Neuron (in vitro differentiated cells): ENCODE measurements at regions not wholly inside any gene's neighbourhood (a gene's known extent, or its start where the extent isn't known, plus 50 kb on each side); places are given as distances from the start of the nearest gene placed in this dataset.

Source experiments
- H2AFZ ChIP-seq: one replicate; pipeline ENCODE4 v1.6.1; 2013; ENCODE audit warnings: low read depth, mild to moderate bottlenecking, inconsistent platforms, low read length, moderate library complexity
- H3K27me3 ChIP-seq: one replicate; pipeline ENCODE4 v1.6.1; 2013; ENCODE audit warnings: low read length; ENCODE audit not compliant: insufficient read depth
- H3K36me3 ChIP-seq: one replicate; pipeline ENCODE4 v1.6.1; 2013; ENCODE audit warnings: low read length; ENCODE audit not compliant: insufficient read depth
- H3K4me1 ChIP-seq: one replicate; pipeline ENCODE4 v1.6.1; 2013; ENCODE audit warnings: low read length; ENCODE audit not compliant: insufficient read depth
- H3K4me3 ChIP-seq: 2 replicates; pipeline ENCODE4 v1.5.1; 2013; ENCODE audit warnings: mild to moderate bottlenecking, low read length, moderate library complexity
- H3K9me3 ChIP-seq: one replicate; pipeline ENCODE4 v1.6.1; 2013; ENCODE audit warnings: low read length

- Histone ChIP-seq H3K4me3 (no peak overlapping the region), H3K27me3 (no peaks in the 10 kb centered on the region), H3K9me3 (no peaks in the 10 kb centered on the region), H3K36me3 (no peaks in the 10 kb centered on the region), H3K4me1 (no peaks in the 10 kb centered on the region), H2AFZ (no peak overlapping the region)
Measured at GRCh38 chr5:8413975-8414374, 545.0 kb downstream of the MTRR start.

- Histone ChIP-seq H3K36me3 (no peaks in the 10 kb centered on the region), H3K27me3 (no peaks in the 10 kb centered on the region), H3K9me3 (no peaks in the 10 kb centered on the region), H2AFZ (no peak overlapping the region), H3K4me3 (no peak overlapping the region), H3K4me1 (no peaks in the 10 kb centered on the region)
Measured at GRCh38 chr5:8417316-8418048, 548.5 kb downstream of the MTRR start.

- Histone ChIP-seq H3K4me3 (no peak overlapping the region), H3K4me1 (no peaks in the 10 kb centered on the region), H2AFZ (no peak overlapping the region), H3K36me3 (no peaks in the 10 kb centered on the region), H3K9me3 (no peaks in the 10 kb centered on the region), H3K27me3 (no peaks in the 10 kb centered on the region)
Measured at GRCh38 chr5:8418049-8418426, 549.1 kb downstream of the MTRR start.

DNA sequence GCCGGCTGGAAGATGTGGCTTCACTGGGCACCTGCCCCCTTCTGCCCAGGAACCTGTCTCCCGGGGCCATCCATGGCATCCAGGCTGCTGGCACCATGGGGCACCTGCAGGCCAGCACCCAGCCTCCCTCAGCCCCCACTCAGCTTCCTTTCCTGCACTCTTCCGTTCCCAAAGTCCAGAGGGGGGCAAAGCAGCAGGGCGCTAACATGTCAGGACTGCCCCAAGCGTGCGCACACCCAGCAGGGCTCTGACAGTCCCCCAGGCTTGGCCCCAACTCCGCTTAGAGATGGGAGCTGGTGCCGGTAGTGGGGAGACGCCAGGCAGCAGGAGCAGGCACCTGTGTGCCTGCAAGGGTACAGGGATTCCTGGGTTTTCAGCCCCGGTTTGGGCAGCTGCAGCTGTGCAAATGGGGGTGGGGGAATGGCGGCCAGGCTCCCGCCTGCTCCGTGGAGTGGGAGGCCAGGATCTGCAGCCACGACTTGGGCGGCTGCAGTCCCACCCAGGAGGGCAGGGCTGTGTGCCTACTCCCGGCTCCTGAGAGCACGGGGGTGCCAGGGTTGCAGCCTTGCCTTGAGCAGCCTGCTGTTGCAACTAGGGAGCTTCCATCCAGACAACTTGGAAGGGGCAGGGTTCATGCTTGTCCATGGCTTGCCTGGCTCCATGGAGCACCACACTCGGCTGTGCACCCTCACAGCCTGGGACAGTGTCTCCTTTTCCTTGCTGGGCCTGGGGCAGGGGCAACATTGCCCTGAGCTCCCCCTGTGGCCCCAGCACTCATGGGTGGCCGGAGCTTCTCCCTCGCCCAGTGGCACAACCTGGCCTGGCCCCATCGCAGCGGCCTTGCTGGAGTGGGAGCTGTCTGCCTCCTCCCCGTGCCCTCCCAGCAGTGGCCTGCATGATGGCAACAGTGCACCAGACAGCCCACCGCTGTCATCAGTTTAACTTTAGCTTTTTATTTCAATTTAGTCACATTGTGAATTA, 561.1 kb downstream of the MTRR start:
- Histone ChIP-seq H3K27me3 (no peaks in the 10 kb centered on the region), H2AFZ (no peak overlapping the region), H3K4me1 (no peaks in the 10 kb centered on the region), H3K4me3 (no peak overlapping the region), H3K9me3 (no peaks in the 10 kb centered on the region), H3K36me3 (no peaks in the 10 kb centered on the region)

GRCh38 chr5:8434501-8434900, 565.6 kb downstream of the MTRR start:
- Histone ChIP-seq H3K4me3 (no peak overlapping the region), H3K4me1 (no peaks in the 10 kb centered on the region), H3K9me3 (no peaks in the 10 kb centered on the region), H2AFZ (no peak overlapping the region), H3K27me3 (no peaks in the 10 kb centered on the region), H3K36me3 (no peaks in the 10 kb centered on the region)

- H3K4me3 ChIP-seq: no peak overlapping the region
- no peak overlapping the region for H2AFZ ChIP-seq
- no peaks in the 10 kb centered on the region for H3K4me1 ChIP-seq
- H3K27me3 ChIP-seq: no peaks in the 10 kb centered on the region
- no peaks in the 10 kb centered on the region for H3K36me3 ChIP-seq
- no peaks in the 10 kb centered on the region for H3K9me3 ChIP-seq
Measured at GRCh38 chr5:8436924-8437323, 568.0 kb downstream of the MTRR start.

GRCh38 chr5:8445139-8445538, 576.2 kb downstream of the MTRR start:
- no peak overlapping the region for H2AFZ ChIP-seq
- no peak overlapping the region for H3K4me3 ChIP-seq
- no peaks in the 10 kb centered on the region for H3K36me3 ChIP-seq

DNA sequence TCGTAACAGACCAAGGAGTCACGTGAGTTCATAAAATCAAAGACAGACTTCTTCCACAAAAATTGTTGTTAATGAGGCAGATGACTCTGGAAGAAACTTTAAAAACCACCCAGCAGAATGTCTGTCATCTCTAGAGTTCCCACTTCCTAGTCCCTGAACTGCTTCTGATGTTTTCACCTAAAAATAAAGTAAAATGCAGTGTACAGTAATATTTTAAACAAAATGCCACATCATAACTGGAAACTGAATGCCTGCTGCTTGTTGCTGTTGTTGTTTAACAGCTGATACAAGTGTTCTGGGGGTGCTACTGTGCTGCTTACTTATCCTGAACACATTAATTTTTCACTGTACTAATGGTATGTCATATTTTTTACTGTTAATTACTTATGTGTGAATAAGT, 577.2 kb downstream of the MTRR start:
- Histone ChIP-seq H2AFZ (no peak overlapping the region), H3K27me3 (no peaks in the 10 kb centered on the region), H3K36me3 (no peaks in the 10 kb centered on the region), H3K9me3 (no peaks in the 10 kb centered on the region), H3K4me1 (no peaks in the 10 kb centered on the region), H3K4me3 (no peak overlapping the region)

More at GRCh38 chr5:8445139-8445538, 576.2 kb downstream of the MTRR start:
- no peaks in the 10 kb centered on the region for H3K4me1 ChIP-seq
- no peaks in the 10 kb centered on the region for H3K27me3 ChIP-seq
- H3K9me3 ChIP-seq: no peaks in the 10 kb centered on the region

- Histone ChIP-seq H3K4me3 (no peak overlapping the region), H3K27me3 (no peaks in the 10 kb centered on the region), H3K4me1 (no peaks in the 10 kb centered on the region), H2AFZ (no peak overlapping the region), H3K9me3 (no peaks in the 10 kb centered on the region), H3K36me3 (no peaks in the 10 kb centered on the region)
Measured at GRCh38 chr5:8456846-8457186, 587.9 kb downstream of the MTRR start.

DNA sequence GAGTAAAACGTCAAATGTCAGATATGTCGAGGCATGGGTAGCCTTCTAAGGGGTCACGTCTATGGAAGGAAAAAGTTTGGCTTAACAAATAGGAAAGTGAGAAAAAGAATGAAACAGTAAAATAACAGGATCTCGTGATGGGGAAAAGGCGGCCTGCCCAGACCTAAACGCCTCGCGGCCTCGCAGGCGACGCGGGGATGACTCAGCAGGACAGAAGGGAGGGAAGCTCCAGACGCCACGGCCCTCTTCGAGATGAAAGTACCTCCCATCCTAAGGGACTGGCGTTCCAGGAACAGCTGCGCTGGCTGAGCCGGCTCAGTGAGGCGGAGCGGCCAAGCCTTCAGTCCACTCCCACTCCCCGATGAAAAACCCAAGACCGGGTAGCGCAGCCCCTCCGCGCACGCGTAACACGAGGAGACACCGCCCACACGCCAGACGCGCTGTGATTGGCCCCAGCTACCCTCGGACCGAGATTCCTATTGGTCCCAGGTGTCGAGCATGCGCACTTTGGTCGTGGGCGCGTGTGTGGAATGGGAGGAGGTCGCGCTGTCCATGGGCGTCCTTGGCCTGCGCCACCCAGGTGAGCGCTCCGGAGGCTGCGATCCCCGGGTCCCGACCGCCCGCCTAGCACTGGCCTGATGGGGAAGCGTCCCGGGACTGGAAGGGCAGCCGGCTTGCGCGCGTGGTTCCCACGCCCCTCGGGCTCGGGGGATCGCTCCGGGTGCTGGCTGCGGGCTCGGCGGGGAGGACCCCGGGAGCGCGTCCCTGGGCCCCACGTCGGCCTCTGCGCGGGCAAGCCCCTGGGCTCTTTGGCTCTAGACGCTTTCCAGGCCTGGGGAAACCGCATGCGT, 588.5 kb downstream of the MTRR start:
- no peak overlapping the region for H3K4me3 ChIP-seq
- H3K4me1 ChIP-seq: no peaks in the 10 kb centered on the region
- H2AFZ ChIP-seq: no peak overlapping the region
- no peaks in the 10 kb centered on the region for H3K36me3 ChIP-seq
- H3K27me3 ChIP-seq: no peaks in the 10 kb centered on the region
- H3K9me3 ChIP-seq: no peaks in the 10 kb centered on the region

GRCh38 chr5:8458038-8458383, 589.1 kb downstream of the MTRR start:
- H3K4me3 ChIP-seq: no peak overlapping the region
- H2AFZ ChIP-seq: no peak overlapping the region
- no peaks in the 10 kb centered on the region for H3K27me3 ChIP-seq
- no peaks in the 10 kb centered on the region for H3K36me3 ChIP-seq
- no peaks in the 10 kb centered on the region for H3K9me3 ChIP-seq
- H3K4me1 ChIP-seq: no peaks in the 10 kb centered on the region

- H3K4me3 ChIP-seq: no peak overlapping the region
- no peaks in the 10 kb centered on the region for H3K9me3 ChIP-seq
- no peaks in the 10 kb centered on the region for H3K27me3 ChIP-seq
- no peak overlapping the region for H2AFZ ChIP-seq
- no peaks in the 10 kb centered on the region for H3K4me1 ChIP-seq
- no peaks in the 10 kb centered on the region for H3K36me3 ChIP-seq
Measured at GRCh38 chr5:8461543-8461942, 592.6 kb downstream of the MTRR start.

- Histone ChIP-seq H3K36me3 (no peaks in the 10 kb centered on the region), H3K4me1 (no peaks in the 10 kb centered on the region), H3K4me3 (no peak overlapping the region), H2AFZ (no peak overlapping the region), H3K27me3 (no peaks in the 10 kb centered on the region), H3K9me3 (no peaks in the 10 kb centered on the region)
Measured at GRCh38 chr5:8462565-8462964, 593.6 kb downstream of the MTRR start.
